Osteocyte (in vitro differentiated cells): ENCODE measurements at regions not wholly inside any gene's neighbourhood (a gene's known extent, or its start where the extent isn't known, plus 50 kb on each side); places are given as distances from the start of the nearest gene placed in this dataset.
"Not testable (repeated sequence)": the region's sequence is repeated elsewhere in the genome, so short reads cannot be mapped to it uniquely, and the experiment has no call there.

Experiments
- DNase-seq: peaks from one replicate; pipeline ENCODE4 v3.0.0; 2021; ENCODE audit warnings: mixed read lengths; ENCODE audit not compliant: unreplicated experiment; ENCODE audit errors: extremely low spot score
- H3K27ac Mint-ChIP-seq: one replicate; pipeline ENCODE4 v1.8.0; 2021; ENCODE audit warnings: mild to moderate bottlenecking, mixed read lengths; ENCODE audit not compliant: unreplicated experiment
- H3K27me3 Mint-ChIP-seq: one replicate; pipeline ENCODE4 v1.8.0; 2021; ENCODE audit warnings: mixed read lengths; ENCODE audit not compliant: unreplicated experiment
- H3K36me3 Mint-ChIP-seq: one replicate; pipeline ENCODE4 v1.8.0; 2021; ENCODE audit warnings: mixed read lengths; ENCODE audit not compliant: unreplicated experiment
- H3K4me1 Mint-ChIP-seq: one replicate; pipeline ENCODE4 v1.8.0; 2021; ENCODE audit warnings: mixed read lengths; ENCODE audit not compliant: unreplicated experiment
- H3K4me3 Mint-ChIP-seq: one replicate; pipeline ENCODE4 v1.8.0; 2021; ENCODE audit warnings: mild to moderate bottlenecking, moderate library complexity, mixed read lengths; ENCODE audit not compliant: unreplicated experiment
- H3K9me3 Mint-ChIP-seq: one replicate; pipeline ENCODE4 v1.8.0; 2021; ENCODE audit warnings: mixed read lengths; ENCODE audit not compliant: unreplicated experiment
- TF ChIP-seq, protein P1 (sequence below): fragments of 200-600 bp; sonication (generic); IDR thresholded peaks from 2 replicates; pipeline ENCODE4 v1.5.0; 2021; ENCODE audit warnings: antibody characterized with exemption, mild to moderate bottlenecking, moderate library complexity

DNA sequence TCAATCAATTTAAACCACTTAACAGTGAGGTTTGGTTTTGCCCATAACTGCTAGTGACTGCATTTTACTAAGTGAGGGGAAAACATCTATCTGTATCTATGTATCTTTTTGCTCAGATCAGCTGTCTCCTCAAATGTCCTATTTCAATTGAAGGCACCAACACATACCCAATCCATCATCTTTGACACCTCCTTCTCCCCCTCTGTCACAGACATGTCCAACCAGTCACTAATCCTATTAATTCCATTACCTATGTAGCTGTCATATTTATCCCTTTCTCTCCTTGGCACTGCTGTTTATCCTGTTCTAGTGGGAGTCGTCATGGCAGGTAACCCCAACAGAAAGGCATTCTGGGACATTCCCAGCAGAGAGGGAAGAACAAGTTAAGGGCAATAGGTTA lies 975.2 kb upstream of the AUTS2 start:
- TF ChIP-seq, protein P1, sequence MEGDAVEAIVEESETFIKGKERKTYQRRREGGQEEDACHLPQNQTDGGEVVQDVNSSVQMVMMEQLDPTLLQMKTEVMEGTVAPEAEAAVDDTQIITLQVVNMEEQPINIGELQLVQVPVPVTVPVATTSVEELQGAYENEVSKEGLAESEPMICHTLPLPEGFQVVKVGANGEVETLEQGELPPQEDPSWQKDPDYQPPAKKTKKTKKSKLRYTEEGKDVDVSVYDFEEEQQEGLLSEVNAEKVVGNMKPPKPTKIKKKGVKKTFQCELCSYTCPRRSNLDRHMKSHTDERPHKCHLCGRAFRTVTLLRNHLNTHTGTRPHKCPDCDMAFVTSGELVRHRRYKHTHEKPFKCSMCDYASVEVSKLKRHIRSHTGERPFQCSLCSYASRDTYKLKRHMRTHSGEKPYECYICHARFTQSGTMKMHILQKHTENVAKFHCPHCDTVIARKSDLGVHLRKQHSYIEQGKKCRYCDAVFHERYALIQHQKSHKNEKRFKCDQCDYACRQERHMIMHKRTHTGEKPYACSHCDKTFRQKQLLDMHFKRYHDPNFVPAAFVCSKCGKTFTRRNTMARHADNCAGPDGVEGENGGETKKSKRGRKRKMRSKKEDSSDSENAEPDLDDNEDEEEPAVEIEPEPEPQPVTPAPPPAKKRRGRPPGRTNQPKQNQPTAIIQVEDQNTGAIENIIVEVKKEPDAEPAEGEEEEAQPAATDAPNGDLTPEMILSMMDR, result no peak
- H3K4me1 Mint-ChIP-seq, result no peaks in the 10 kb centered on the region
- no peaks in the 10 kb centered on the region for H3K36me3 Mint-ChIP-seq
- no peak overlapping the region for H3K27ac Mint-ChIP-seq
- no peaks in the 10 kb centered on the region for H3K9me3 Mint-ChIP-seq
- H3K4me3 Mint-ChIP-seq, result no peak overlapping the region
- no peaks in the 10 kb centered on the region for H3K27me3 Mint-ChIP-seq
- no peak for DNase-seq

DNA sequence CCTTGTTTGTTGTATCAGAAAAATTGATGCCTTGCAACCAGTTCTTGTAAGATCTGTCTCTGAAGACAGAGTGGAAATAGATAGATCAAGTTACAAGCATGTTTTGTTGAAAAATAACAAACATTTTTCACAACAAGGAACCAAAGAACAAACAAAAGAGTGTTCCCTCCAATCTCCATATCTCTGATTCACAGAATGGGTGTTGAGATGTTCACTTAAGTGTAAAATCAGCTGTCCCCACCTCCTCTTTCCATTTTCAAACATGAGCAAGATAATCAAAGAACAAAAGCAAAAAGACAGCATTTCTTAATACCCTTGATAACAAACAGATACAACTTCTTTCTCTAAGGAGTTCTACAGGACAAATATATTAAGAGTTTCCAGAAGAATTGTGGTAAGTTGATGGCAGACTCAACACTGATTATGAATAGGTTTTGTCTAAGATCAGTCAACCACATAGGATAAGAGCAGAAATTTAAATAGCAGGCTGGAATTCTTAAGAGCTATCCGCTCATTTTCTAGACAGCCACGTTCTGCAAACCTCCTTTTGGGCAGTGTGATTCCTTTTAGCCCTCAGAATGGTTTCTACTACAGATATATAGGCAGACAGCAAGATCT lies 970.9 kb upstream of the AUTS2 start:
- H3K27ac Mint-ChIP-seq, result no peak overlapping the region
- TF ChIP-seq, protein P1, result no peak
- H3K27me3 Mint-ChIP-seq, result no peaks in the 10 kb centered on the region
- DNase-seq, result no peak
- H3K4me1 Mint-ChIP-seq, result no peaks in the 10 kb centered on the region
- no peak overlapping the region for H3K4me3 Mint-ChIP-seq
- no peaks in the 10 kb centered on the region for H3K36me3 Mint-ChIP-seq
- no peaks in the 10 kb centered on the region for H3K9me3 Mint-ChIP-seq

DNA sequence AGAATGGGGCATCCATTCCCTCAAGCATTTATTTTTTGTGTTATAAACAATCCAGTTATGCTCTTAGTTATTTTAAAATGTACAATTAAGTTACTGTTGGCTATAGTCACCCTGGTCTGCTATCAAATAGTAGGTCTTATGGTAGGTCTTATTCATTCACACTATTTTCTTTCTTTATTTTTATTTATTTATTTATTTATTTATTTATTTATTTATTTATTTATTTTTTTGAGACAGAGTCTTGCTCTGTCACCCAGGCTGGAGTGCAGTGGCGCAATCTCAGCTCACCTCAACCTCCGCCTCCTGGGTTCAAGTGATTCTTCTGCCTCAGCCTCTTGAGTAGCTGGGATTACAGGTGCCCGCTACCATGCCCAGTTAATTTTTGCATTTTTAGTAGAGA lies 967.4 kb upstream of the AUTS2 start:
- not testable (repeated sequence) for H3K36me3 Mint-ChIP-seq, H3K4me1 Mint-ChIP-seq, H3K27ac Mint-ChIP-seq, H3K9me3 Mint-ChIP-seq, DNase-seq, H3K4me3 Mint-ChIP-seq, H3K27me3 Mint-ChIP-seq

DNA sequence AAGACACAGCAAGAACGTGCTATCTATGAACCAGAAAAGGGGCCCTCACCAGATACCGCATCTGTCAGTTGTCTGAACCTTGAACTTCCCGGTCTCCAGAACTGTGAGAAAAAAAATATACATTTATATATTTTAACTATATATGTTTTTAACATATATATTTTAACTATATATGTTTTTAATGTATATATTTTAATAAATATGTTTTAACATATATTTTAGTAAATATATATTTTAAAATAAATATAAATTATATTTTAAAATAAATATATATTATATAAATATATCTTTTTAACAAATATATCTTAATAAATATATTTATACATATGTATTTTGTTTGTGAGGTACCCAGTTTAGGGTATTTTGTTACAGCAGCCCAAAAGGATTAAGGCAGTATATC lies 958.2 kb upstream of the AUTS2 start:
- Mint-ChIP-seq H3K4me3 (no peak overlapping the region), H3K27ac (no peak overlapping the region), H3K4me1 (no peaks in the 10 kb centered on the region), H3K36me3 (no peaks in the 10 kb centered on the region), H3K9me3 (peaks cover 12% of the 10 kb centered on the region), H3K27me3 (peaks cover 2% of the 10 kb centered on the region)
- TF ChIP-seq, protein P1, result no peak
- no peak for DNase-seq

DNA sequence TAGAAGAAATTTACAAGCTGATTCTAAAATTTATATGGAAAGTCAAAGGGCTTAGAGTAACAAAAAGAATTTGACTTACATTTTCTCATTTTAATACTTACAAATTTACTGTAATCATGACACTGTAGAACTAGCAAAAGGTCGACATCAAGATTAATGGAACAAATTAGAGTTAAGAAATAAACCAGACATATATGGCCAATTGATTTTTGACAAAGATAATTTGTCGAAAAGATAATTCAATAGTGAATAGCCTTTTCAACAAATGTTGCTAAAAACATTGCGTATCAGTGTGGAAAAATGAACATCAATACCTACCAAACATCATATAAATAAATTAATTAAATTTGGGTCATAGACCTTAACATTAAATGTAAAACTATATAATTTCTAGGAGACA lies 955.5 kb upstream of the AUTS2 start:
- Mint-ChIP-seq H3K4me3 (no peak overlapping the region), H3K9me3 (peaks cover 12% of the 10 kb centered on the region), H3K27ac (no peak overlapping the region)

More for the DNA sequence above, 955.5 kb upstream of the AUTS2 start:
- DNase-seq, result no peak
- no peaks in the 10 kb centered on the region for H3K4me1 Mint-ChIP-seq
- H3K27me3 Mint-ChIP-seq, result peaks cover 2% of the 10 kb centered on the region
- TF ChIP-seq, protein P1, result no peak
- H3K36me3 Mint-ChIP-seq, result no peaks in the 10 kb centered on the region
